Heart left ventricle (tissue), 13 donors: ENCODE measurements at regions not wholly inside any gene's neighbourhood (a gene's known extent, or its start where the extent isn't known, plus 50 kb on each side); places are given as distances from the start of the nearest gene placed in this dataset.
"Not testable (repeated sequence)": the region's sequence is repeated elsewhere in the genome, so short reads cannot be mapped to it uniquely, and the experiment has no call there.

Experiments used
- CTCF ChIP-seq, 12 donors: fragments of 200-600 bp; sonication (generic) in 4 of 12; IDR thresholded peaks; one replicate each; pipeline versions ENCODE4 v1.5.0 to v1.8.0; 2018 to 2022; ENCODE audit warnings: antibody characterized with exemption in 12 of 12, mild to moderate bottlenecking in 5 of 12
- POLR2A ChIP-seq, 2 donors: fragments of 450-650 bp; IDR thresholded peaks; one replicate each; pipeline ENCODE4 v1.6.1; 2017; ENCODE audit warnings: antibody characterized with exemption in 2 of 2, mild to moderate bottlenecking in 2 of 2, moderate library complexity in 2 of 2
- donor health status: ischemic (EF 13 %, LVEDD 7.1; RV severe dilation, severe dysfunction).
- donor health status: DM: no; HTN: yes; CAD: no.
- donor health status: DM: no; HTN: no; CAD: no.
- donor health status: ischemic (EF 25% LVEDD 6.9; RV normal size, moderate dysfunction).
- donor health status: ischemic (EF 25% LVEDD 5.7; RV mildly dilated, moderate dysfunction).
- donor health status: ischemic (EF 35%, LVEDD 5.7; RV mildly dilated, moderate dysfunction).
- donor health status: nonischemic (EF 11% LVEDD 7.7; RV severe dilation, severe dysfunction).
- donor health status: DM: yes; HTN: yes; CAD: no.
- donor health status: PGD.
- donor health status: ischemic (EF 29% LVEDD 5.4; RV normal size, mild dysfunction).
- donor health status: nonischemic (EF 23%, LVEDD 6.1; RV moderate dilation, normal function).

DNA sequence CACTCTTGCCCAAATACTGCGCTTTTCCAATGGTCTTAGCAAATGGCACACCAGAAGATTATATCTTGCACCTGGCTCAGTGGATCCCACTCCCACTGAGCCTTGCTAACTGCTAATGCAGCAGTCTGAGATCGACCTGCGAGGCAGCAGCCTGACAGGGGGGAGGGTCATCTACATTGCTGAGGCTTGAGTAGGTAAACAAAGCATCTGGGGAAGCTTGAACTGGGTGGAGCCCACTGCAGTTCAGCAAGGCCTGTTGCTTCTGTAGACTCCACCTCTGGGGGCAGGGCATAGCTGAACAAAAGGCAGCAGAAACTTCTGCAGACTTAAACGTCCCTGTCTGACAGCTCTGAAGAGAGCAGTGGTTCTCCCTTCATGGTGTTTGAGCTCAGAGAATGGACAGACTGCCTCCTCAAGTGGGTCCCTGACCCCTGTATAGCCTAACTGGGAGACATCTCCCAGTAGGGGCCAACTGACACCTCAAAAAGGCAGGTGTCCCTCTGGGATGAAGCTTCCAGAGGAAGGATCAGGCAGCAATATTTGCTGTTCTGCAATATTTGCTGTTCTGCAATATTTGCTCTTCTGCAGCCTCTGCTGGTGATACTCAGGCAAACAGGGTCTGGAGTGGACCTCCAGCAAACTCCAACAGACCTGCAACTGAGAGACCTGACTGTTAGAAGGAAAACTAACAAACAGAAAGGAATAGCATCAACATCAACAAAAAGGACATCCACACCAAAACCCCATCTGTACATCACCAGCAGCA lies 93.0 kb upstream of the MEGF10 start:
- not testable (repeated sequence) for TF ChIP-seq POLR2A, CTCF (IDR thresholded peaks at IDR 0.05)
